Inflammatory macrophage treated with lipopolysaccharide for 4 hours (primary cell): ENCODE measurements at regions not wholly inside any gene's neighbourhood (a gene's known extent, or its start where the extent isn't known, plus 50 kb on each side); places are given as distances from the start of the nearest gene placed in this dataset.

ENCODE experiments used
- DNase-seq: peaks from one replicate; pipeline ENCODE4 v3.0.0-alpha.2; 2020

DNA sequence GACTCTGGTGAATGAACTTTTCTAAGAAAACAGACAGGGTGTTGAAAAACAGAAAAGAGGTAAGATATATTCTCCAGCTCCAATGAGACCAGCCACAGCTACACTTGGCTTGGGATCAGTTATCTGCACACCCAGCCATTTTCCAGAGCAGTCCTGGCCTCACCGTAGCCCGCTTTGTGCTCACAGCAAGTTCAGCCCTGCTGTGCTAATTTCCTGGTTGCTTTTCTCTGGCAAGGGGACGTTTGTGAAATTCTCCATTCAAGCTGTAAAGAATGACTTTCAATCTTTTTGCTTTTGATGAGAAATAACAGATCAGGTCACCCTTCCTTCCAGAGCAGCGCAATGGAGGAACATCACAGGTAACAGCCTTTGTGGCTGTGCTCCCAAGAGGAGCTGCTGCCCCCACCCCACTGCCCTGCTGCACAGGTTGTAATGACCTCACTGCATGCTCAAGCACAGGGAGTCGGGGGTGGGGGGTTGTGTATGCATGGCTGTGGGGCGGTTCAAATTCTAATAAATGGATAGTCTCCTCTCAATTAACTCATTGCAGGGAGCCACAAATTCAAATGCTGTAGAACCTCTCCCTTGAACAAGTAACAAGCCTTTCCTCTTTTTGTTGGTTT, 516.6 kb upstream of the NBEA start:
- DNase-seq: no peak

GRCh38 chr13:34428911-34429310, 513.2 kb upstream of the NBEA start:
- DNase-seq: no peak

- no peak for DNase-seq
These were observed 511.8 kb upstream of the NBEA start for GRCh38 chr13:34430294-34430693.

GRCh38 chr13:34431827-34432581, 510.1 kb upstream of the NBEA start:
- no peak for DNase-seq

DNA sequence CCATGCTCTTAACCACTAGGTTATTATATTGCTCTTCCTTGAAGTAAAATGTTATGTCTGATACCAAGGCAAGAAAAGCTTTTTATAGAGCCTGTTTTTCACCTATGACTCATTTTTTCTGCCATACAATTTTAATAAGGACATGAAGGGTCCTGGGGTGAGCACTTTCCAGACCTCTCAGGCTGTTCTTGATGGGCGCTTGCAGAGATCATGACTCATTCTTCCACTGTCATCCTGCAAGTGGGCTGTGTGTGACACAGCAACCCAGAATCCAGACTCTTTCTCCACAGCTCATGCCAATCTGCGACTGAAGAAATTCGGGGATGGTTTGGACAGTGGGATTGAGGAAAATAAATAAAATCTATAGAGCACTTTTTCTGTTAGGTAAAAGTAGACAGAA, 506.7 kb upstream of the NBEA start:
- DNase-seq: no peak

DNA sequence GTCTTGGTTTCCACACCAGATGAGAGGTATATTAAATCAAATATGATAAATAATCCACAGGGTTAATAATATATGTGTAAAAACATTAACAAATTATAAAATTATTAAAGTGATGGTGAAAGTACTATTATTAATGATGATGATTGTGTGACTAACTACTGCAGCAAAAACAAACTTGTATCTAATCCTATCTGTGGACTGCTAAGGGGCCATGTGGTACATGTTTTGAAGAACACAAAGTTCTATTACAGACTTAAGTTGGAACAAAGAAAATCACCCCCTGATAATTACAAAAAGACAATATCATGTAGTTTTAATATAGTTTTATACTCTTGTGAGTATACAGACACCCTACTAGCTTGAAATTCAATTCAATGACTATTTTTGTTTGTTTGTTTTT, 504.2 kb upstream of the NBEA start:
- DNase-seq: no peak

DNA sequence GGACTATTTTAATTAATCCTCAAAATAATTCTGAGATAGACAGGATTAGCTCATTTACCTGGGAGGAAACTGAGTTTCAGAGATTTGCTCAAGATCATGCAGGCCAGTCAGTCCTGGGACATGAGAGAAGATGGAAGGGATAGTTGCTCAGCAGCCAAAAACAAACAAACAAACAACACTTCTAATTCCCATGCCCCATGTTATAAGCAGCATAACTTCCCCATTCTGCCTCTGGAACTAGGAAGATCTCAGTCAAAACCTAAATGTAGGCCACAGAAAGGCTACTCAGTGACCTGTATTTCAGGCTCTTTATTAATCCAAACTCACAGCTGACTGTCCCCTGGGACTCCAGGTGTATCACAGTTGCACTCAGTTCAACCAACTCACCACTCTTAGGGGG, 489.2 kb upstream of the NBEA start:
- no peak for DNase-seq

DNA sequence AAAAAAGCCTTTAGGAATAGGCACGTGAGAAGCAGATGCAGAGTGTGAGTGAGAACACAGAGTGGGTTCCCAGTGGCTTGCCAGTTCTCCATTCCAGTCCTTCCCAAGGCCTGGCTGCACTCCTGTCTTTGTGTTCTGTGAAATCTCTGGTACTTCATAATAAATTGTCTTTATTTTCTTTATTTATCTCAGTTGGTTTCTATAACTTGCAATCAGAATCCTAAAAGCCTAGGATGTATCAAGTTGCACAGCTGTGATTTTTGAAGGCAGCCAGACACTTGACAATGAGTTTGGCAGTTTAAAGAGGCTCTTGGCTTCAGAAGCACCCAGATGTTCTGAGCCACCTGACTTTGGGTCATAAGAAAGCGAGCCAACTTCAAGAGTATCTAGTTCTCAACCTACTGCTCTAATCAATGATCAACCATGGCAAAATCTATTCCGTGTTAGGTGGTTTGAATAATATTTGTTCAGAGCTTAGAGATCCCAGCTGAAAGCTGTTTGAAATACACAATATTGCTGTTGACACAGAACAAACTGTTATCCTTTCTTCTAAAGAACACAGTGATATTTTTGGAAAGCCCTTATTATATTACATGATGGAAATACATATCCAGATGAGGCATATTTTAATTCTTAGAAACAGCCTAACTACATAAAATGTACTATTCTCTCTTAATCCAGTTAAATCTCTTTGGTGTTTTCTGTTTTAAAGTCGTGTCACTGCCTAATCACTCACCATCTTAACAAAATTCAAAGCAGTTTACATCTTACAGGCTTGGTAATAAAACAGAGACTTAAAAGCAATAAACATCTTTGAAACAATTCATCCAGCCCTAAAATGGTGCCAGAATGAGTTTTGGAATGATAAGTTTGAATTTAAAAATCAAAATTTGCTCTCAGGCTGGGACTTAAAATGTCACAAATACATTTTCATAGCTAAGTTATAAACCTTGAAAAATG, 483.0 kb upstream of the NBEA start:
- DNase-seq: no peak

DNA sequence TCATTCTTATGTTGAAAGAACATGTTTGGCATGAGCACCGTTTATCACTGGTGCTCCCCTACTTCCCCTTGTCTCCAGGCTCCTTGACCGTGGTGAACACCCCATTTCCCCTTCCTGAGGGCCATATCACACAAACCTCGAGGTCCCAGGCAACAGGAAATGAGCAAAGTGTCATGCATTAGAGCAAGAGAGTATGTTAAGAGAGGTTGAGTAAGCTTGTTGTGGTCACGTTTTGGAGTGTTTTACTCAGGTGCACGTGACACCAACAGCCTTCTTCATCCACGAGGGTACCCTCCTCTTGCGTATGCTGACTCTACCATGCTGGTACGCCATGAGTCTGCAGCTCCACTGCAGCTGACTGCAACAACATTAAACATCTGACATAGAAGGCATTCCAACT, 482.2 kb upstream of the NBEA start:
- no peak for DNase-seq

- no peak for DNase-seq
These were observed 479.2 kb upstream of the NBEA start for GRCh38 chr13:34462843-34463242.

DNA sequence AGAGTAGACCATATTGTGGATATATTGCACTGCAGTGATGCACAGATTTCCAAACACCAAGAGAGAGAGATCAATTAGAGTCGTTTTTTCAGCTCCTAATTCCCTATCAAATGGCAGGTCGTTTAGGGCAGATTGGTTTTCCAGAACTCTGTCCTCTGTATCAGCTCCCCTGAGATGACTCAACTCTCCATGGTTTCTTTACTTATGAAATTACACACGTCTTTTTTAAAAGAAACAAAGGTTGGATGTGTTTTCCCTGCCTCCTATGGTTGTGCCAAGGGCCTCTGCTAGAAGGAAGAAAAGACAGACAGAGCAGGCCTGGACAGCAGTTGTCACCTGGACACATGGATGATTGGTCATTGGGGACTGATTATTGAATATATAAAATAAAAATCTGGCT, 478.1 kb upstream of the NBEA start:
- DNase-seq: no peak

- no peak for DNase-seq
These were observed 476.6 kb upstream of the NBEA start for GRCh38 chr13:34465423-34465922.

DNA sequence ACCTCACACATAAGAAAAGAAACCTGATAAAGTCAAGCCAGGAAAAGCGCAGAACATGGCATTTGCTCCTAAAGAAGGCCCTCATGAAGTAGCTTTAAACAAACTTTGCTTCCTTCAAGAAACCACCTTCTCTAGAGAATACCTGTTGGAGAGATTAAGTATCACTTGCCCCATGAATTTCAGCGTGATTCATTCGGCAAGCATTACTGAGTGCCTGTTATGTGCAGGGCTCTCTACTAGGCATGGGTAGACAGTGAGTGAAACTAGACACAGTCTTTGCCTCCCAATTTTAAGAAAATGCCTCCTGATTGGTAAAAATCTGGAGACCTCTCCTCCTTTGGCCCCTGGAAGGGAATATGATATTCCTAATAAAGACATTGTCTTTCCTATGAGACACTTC, 475.8 kb upstream of the NBEA start:
- no peak for DNase-seq

DNA sequence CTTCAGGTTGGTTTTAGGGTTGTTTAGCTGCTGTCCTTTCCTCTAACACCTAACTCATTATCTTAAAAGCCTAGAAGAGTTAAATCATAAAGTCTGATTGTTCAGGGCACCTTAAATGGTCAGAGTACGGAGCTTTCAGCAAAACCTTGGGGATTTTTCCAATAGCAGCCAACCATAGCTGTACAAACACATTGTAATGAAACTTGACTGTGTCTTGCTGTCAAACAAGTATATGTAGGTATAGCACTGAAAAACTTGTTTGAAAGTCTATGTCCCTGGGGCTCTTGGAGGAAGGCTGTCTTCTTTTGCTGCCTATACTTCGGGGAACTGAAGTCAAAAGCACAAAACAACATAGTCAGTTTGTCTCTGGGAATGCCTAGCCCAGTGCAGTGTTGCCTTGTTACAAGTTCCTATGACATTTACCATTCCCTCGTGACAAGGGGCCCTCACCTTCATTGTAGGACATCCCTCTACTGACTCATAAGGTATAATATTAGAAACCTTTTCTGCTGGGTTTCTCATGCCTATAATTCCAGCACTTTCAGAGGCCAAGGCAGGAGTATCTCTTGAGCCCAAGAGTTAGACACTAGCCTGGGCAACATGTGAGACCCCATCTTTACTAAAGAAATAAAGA, 474.5 kb upstream of the NBEA start:
- DNase-seq: no peak

GRCh38 chr13:34469196-34469986, 472.7 kb upstream of the NBEA start:
- DNase-seq: no peak

DNA sequence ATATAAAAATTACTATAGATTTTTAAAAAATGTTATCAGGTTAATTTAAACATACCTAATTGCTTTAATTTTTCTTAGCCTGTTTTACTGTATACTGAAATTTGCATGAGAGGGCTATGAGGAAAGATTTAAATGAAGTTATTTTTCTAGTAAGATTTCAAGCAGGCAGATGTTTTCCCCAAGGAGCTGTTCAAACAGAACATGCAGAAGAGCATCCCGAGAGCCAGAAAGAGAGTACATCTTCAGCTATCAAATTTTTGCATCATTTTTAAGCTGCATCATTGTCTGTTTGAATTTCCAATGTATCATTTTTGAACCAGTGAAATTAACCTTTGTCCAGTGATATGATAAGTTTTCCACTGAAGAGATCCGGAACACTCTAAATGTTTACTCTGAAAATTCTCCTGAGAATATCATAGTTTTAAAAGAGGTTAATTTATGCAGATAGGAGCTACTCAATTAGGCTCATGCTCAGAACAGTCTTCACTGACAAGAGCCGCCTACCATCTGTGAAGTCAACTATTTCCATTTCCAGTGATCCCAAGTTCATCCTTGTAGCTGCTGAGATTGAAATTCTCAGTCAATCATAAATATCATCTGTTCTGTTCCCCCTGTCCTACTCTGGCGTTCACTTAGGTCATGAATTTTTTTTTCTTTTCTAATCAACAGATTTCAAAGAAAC, 467.7 kb upstream of the NBEA start:
- DNase-seq: no peak

DNA sequence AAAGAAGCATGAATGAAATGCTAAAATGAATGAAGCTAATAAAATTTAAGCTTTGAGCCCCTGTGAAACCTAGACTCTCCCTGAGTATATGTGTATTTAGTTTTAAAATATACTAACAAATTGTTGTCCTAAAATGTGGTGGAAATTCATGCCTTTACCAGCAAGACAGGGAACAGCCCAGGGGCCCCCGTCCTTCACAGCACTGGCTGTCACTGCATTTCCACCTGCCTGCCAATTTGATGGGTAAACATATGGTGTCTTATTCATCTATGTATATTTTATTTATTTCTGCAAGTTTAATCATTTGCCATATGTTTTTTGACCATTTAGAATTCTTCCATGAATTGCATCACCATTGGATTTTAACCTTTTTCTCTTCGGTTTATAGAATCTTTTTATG, 463.7 kb upstream of the NBEA start:
- DNase-seq: no peak

GRCh38 chr13:34502011-34502410, 440.1 kb upstream of the NBEA start:
- DNase-seq: no peak

GRCh38 chr13:34502621-34503020, 439.4 kb upstream of the NBEA start:
- no peak for DNase-seq

DNA sequence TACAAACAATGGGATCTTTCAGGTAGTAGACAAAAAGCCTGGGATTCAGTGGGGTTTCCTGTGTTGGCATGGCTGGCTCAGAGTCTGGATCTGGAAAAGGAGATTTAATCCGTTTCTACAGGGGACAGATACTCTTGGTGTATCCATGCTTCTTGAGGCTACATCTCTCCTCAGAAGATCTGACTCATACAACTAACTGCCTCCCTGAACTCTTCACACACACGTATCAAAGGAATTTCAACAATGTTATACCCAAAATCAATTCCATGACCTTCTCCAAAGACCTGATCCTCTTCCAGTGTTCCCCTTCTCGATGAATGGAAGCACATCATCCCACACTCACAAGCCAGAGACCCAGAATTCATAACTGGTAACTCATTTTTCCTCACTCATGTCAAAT, 435.3 kb upstream of the NBEA start:
- DNase-seq: no peak

DNA sequence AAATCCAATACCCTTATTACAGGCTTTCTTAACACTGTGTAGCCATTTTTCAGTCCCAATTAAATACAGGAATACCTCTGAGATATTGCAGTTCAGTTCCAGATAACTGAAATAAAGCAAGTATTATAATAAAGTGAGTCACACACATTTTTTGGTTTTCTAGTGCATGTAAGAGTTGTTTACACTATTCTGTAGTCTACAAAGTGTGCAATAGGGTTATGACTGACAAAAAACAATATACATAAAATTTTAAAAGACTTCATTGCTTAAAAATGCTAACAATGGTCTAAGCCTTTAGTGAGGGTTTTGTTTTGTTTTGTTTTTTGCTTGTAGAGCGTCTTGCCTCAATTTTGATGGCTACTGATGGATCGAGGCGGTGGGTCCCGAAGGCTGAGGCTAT, 434.4 kb upstream of the NBEA start:
- no peak for DNase-seq

- DNase-seq: no peak
These were observed 429.3 kb upstream of the NBEA start for GRCh38 chr13:34512817-34513216.
